GM12891 (cell line): ENCODE measurements at regions not wholly inside any gene's neighbourhood (a gene's known extent, or its start where the extent isn't known, plus 50 kb on each side); places are given as distances from the start of the nearest gene placed in this dataset.

Experiments used
- DNase-seq: peaks from one replicate; pipeline ENCODE4 v3.0.0; 2011; ENCODE audit warnings: low spot score; ENCODE audit not compliant: insufficient read length
- FAIRE-seq: peaks from 2 replicates; lab custom pipeline; 2011; peaks lifted over from hg19 to GRCh38; lab: Jason Lieb, UNC
- PAX5 ChIP-seq: IDR thresholded peaks from 2 replicates; pipeline ENCODE4 v1.6.1; 2011; ENCODE audit warnings: low read length, moderate library complexity, mild to moderate bottlenecking; ENCODE audit not compliant: insufficient read depth, severe bottlenecking
- POLR2A ChIP-seq: IDR thresholded peaks from 2 replicates; pipeline ENCODE4 v1.6.1; 2011; ENCODE audit warnings: low read depth, low read length, control low read depth
- POLR2AphosphoS5 ChIP-seq: IDR thresholded peaks from 2 replicates; pipeline ENCODE4 v1.6.1; 2011; ENCODE audit warnings: low read depth, low read length, control low read depth
- POU2F2 ChIP-seq: IDR thresholded peaks from 2 replicates; pipeline ENCODE4 v1.6.1; 2011; ENCODE audit warnings: low read depth, mild to moderate bottlenecking, control low read depth, low read length, moderate library complexity
- SPI1 ChIP-seq: IDR thresholded peaks from 2 replicates; pipeline ENCODE4 v1.6.1; 2011; ENCODE audit warnings: low read depth, low read length, control low read depth
- TAF1 ChIP-seq: IDR thresholded peaks from 2 replicates; pipeline ENCODE4 v1.6.1; 2011; ENCODE audit warnings: low read depth, low read length, control low read depth

GRCh38 chr17:15000661-15001060 lies 264.5 kb downstream of the PMP22 start:
- TF ChIP-seq POU2F2, result no peak
- TF ChIP-seq SPI1, result no peak
- no peak for TF ChIP-seq PAX5
- no peak for TF ChIP-seq POLR2A
- no peak for TF ChIP-seq POLR2AphosphoS5
- no peak for TF ChIP-seq TAF1
- FAIRE-seq, result no peak
- no peak for DNase-seq

- FAIRE-seq (no peak), DNase-seq (no peak)
- no peak for TF ChIP-seq POU2F2
- no peak for TF ChIP-seq POLR2AphosphoS5
- TF ChIP-seq TAF1, result no peak
- no peak for TF ChIP-seq POLR2A
- TF ChIP-seq PAX5, result no peak
- no peak for TF ChIP-seq SPI1
Measured at GRCh38 chr17:14997290-14997689, 267.8 kb downstream of the PMP22 start.

- no peak for TF ChIP-seq TAF1
- TF ChIP-seq PAX5, result no peak
- TF ChIP-seq POLR2A, result no peak
- no peak for TF ChIP-seq POU2F2
- TF ChIP-seq SPI1, result no peak
- TF ChIP-seq POLR2AphosphoS5, result no peak
Measured at GRCh38 chr17:14986127-14986526, 279.0 kb downstream of the PMP22 start.

GRCh38 chr17:14972844-14973243 lies 292.3 kb downstream of the PMP22 start:
- DNase-seq (no peak), FAIRE-seq (no peak)
- no peak for TF ChIP-seq SPI1

More at GRCh38 chr17:14986127-14986526, 279.0 kb downstream of the PMP22 start:
- DNase-seq, result no peak
- no peak for FAIRE-seq

GRCh38 chr17:14971054-14971453 lies 294.1 kb downstream of the PMP22 start:
- TF ChIP-seq POLR2AphosphoS5 (no peak), TAF1 (no peak), PAX5 (no peak), POLR2A (no peak), POU2F2 (no peak), SPI1 (no peak)
- FAIRE-seq, result no peak

GRCh38 chr17:14959106-14959648 lies 305.9 kb downstream of the PMP22 start:
- TF ChIP-seq POLR2AphosphoS5, result no peak
- TF ChIP-seq POLR2A, result no peak
- TF ChIP-seq POU2F2, result no peak
- FAIRE-seq (no peak), DNase-seq (no peak)

More at GRCh38 chr17:14971054-14971453, 294.1 kb downstream of the PMP22 start:
- no peak for DNase-seq

- no peak for FAIRE-seq
Measured at GRCh38 chr17:14953405-14953804, 311.7 kb downstream of the PMP22 start.

GRCh38 chr17:14950686-14951085 lies 314.4 kb downstream of the PMP22 start:
- no peak for FAIRE-seq
- no peak for TF ChIP-seq TAF1
- TF ChIP-seq PAX5, result no peak
- no peak for TF ChIP-seq POLR2A
- no peak for TF ChIP-seq POLR2AphosphoS5
- no peak for TF ChIP-seq POU2F2
- TF ChIP-seq SPI1, result no peak
- no peak for DNase-seq

More at GRCh38 chr17:14953405-14953804, 311.7 kb downstream of the PMP22 start:
- no peak for TF ChIP-seq POU2F2
- no peak for TF ChIP-seq TAF1
- no peak for TF ChIP-seq PAX5
- TF ChIP-seq POLR2AphosphoS5, result no peak
- TF ChIP-seq POLR2A, result no peak
- no peak for TF ChIP-seq SPI1
- DNase-seq, result no peak

GRCh38 chr17:14950216-14950615 lies 314.9 kb downstream of the PMP22 start:
- no peak for FAIRE-seq
- TF ChIP-seq POLR2A (no peak), SPI1 (no peak), TAF1 (no peak), PAX5 (no peak), POLR2AphosphoS5 (no peak), POU2F2 (no peak)
- DNase-seq, result no peak

- no peak for TF ChIP-seq POU2F2
- no peak for TF ChIP-seq POLR2A
- no peak for TF ChIP-seq POLR2AphosphoS5
- no peak for TF ChIP-seq TAF1
- TF ChIP-seq SPI1, result no peak
- TF ChIP-seq PAX5, result no peak
- no peak for FAIRE-seq
- DNase-seq, result no peak
Measured at GRCh38 chr17:14947671-14948070, 317.5 kb downstream of the PMP22 start.

GRCh38 chr17:14946481-14946880 lies 318.6 kb downstream of the PMP22 start:
- no peak for FAIRE-seq
- DNase-seq, result no peak
- TF ChIP-seq SPI1 (no peak), TAF1 (no peak), POLR2A (no peak), POLR2AphosphoS5 (no peak)
